GDM1 (cell line): ENCODE measurements at regions not wholly inside any gene's neighbourhood (a gene's known extent, or its start where the extent isn't known, plus 50 kb on each side); places are given as distances from the start of the nearest gene placed in this dataset.

Source experiments
- DNase-seq: peaks from one replicate; lab custom pipeline; 2025; lab: John Stamatoyannopoulos, UW

DNA sequence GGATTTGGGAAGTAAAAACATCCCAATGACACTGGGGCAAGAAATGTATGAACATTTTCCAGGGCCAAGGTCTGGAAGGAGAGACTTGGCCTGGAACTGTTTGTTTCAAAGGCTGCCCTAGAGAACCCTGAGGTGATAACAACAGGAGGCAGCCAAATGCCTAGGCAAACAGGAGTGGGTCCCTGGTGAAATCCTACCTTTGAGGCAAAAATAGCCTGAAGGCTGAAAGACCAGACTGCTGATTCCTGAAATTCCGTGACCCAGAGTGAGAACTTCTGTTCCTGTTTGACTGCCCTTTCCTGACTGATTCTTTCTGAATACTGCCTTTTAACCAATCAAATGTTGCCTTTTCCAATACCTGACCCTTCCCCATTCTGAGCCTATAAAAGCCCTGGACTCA lies 196.4 kb downstream of the NSUN3 start:
- no peak for DNase-seq

DNA sequence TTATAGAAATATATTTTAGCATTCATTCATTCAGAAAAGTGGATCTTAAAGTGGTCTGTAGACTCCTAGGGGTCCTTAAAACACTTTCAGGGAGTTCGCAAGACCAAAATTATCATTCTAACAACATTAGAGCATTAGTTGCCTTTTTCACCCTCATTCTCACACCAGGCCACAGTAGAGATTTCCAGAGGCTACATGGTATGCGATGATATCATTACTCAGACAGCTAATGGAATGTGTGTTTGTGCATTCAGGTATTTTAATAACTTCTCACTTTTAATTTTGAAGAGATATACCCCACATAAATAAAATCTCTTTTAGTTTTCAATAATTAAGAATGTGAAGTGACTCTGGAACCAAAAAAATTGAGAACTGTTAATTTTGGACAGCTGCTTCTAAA lies 206.9 kb downstream of the NSUN3 start:
- no peak for DNase-seq

- DNase-seq = no peak
These were observed 209.2 kb downstream of the NSUN3 start for GRCh38 chr3:94272016-94272415.

DNA sequence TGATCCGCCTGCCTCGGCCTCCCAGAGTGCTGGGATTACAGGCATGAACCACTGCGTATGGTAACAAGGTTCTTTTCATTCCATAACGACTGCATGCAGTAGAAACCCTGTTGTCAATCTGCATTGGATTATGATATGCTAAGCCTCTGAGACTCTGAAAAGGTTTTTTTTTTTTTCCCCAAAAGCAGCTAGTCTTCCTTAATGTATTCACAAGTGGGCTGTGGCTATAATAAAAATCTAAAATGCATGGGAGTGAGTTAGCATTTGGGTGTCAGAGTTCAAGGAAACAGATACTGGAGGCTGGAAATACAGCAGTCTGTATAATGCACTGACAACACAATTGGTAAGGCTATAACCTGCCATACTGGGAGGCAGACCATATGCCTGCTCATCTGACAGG lies 218.1 kb downstream of the NSUN3 start:
- DNase-seq = no peak

- DNase-seq = no peak
These were observed 223.0 kb downstream of the NSUN3 start for GRCh38 chr3:94285872-94286271.

GRCh38 chr3:94291686-94292085 lies 228.8 kb downstream of the NSUN3 start:
- no peak for DNase-seq

DNA sequence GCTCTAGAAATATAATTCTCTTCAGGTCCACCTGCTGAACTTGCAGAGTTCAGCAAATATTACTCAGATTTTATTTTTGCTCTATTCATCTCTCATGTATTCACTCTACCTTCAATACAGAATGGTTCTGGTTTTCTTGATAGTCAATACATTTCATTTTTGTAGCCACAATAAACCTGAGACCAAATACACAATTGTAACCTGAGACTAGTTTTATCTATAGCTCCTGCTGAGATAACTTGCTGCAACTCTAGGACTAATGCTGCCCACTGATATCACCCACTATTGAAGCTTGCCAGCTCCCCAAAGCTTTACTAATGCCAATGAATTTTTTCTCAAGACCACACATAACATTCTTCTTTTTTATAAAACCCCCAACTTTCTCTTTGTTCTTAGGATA lies 229.3 kb downstream of the NSUN3 start:
- no peak for DNase-seq

- no peak for DNase-seq
These were observed 230.9 kb downstream of the NSUN3 start for GRCh38 chr3:94293793-94294195.

DNA sequence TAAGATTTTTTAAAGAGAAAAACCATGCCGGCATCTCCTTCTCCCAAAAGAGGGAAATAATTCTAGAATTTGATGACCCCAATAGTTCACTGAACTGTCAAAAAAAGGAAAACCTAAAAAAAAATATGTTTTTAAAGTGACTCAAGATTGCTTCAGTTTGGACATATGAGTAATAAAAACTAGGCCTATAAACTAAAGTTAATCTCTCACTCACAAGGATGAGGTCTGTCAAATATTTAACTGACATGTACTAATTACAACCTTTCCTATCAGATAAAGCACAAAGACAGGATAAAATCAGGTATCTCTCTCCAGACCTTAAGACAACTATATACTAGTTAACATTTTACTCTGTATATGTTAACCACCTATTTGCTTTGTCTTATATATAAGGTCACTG lies 231.9 kb downstream of the NSUN3 start:
- DNase-seq = no peak

DNA sequence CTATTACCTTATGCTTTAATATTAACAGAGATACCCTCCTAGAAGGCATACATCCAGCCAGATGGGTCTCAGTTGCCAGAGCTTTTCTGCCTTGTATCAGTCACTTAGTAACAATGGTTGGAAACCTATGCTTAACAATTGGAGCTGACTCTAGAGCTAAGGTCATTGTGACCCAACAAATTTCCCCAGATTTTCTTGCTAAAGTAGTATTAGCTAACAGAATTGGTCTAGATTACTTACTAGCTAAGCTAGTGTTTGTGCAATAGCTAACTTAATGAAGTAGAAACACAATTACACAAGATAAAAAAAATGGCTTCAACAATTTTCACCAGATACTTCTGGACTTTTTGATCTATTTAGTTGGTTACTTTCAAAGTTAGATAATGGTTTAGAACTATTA lies 236.9 kb downstream of the NSUN3 start:
- DNase-seq = no peak

GRCh38 chr3:94301366-94301765 lies 238.5 kb downstream of the NSUN3 start:
- DNase-seq = no peak

- no peak for DNase-seq
These were observed 240.4 kb downstream of the NSUN3 start for GRCh38 chr3:94303266-94303665.

- DNase-seq = no peak
These were observed 241.0 kb downstream of the NSUN3 start for GRCh38 chr3:94303897-94304296.

DNA sequence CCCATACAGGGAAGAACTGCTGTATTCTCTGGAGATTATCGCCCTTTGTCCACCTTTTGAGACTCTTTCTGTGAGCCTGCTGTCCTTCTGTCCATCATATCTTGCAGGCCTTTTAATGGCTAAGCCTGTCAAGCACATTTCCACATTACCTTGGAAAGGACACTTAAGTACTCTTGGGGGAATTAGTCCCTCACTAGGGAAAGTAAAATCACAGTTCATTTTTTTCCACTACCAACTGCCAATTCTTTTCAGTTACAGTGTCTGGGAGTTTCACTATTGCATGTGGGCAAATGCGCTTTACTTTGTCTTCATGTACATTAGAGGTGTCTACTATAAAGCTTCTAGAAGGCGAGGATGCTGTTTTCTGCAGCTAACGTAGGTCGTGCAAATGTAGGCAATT lies 242.1 kb downstream of the NSUN3 start:
- DNase-seq = no peak

DNA sequence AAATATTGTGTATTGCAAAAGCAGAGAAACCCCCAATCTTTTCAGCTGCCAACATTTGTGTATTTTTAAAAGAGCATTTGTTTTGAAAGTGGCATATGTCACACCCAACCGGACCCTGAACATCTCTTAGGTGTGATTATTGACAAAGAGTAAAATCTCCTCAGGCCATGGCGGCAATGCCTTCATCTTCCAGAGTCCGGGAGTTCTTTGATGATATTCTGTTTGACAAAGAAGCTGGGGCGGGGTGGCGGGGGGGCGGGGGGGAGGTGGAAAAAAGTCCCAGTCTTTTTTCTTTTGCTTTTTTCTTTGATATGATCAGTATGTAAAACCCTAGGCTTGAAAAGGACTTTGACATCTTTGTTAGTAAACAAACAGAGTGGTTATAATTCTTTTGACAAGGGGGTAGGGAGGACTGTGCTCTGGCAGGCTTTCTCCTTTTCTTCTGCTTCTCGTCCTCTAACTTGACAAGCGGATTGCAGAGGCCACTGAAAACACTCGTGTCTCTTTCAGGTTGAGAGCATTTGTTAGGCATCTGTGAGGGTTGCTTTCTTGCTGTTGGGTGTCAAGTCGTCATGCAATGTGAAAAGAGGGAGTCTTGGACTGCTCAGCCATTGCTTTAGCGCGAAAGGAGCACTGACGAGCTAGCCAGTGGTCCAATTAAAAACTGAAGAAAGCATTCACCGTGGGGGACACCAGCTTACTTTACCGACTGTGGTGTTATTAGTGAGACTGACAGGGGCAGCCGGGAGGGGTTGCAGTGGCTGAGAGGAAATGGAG lies 243.2 kb downstream of the NSUN3 start:
- no peak for DNase-seq

DNA sequence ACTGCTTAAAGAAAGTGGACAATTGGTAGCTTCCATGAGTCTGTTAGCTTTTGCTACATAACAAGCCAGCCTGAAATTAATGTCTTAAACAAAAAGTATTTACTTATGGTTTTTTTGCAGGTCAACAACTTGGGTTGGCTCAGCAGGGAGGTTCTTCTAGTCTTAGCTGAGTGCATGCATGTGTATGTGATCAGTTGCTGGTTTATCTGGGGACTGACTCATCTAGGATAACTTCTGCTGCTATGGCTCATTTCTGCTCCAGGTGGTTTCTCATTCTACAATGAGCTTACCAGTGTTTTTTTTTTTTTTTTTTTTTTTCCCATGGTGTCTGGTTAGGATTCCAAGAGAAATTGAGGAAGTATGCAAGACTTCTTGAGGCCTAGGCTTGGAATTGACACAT lies 244.7 kb downstream of the NSUN3 start:
- no peak for DNase-seq

DNA sequence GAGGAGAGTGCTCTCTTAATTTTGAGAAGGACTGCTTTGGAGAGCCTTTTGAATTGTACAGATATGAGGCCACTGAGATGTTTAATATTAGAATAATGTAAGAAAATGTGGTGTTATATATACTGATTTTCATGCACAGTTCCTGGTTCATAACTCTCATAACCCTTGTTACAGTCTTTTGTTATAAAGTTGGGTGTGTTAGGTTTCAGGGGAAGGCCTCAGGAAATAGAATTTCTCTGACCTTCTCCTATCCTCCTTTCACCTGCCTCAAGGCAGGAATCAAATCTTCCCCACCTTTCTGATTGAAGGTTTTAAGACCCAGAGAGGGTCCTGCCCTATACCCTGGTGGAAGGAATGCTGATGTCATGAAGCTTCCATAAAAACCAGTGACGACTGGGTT lies 245.9 kb downstream of the NSUN3 start:
- DNase-seq = no peak

DNA sequence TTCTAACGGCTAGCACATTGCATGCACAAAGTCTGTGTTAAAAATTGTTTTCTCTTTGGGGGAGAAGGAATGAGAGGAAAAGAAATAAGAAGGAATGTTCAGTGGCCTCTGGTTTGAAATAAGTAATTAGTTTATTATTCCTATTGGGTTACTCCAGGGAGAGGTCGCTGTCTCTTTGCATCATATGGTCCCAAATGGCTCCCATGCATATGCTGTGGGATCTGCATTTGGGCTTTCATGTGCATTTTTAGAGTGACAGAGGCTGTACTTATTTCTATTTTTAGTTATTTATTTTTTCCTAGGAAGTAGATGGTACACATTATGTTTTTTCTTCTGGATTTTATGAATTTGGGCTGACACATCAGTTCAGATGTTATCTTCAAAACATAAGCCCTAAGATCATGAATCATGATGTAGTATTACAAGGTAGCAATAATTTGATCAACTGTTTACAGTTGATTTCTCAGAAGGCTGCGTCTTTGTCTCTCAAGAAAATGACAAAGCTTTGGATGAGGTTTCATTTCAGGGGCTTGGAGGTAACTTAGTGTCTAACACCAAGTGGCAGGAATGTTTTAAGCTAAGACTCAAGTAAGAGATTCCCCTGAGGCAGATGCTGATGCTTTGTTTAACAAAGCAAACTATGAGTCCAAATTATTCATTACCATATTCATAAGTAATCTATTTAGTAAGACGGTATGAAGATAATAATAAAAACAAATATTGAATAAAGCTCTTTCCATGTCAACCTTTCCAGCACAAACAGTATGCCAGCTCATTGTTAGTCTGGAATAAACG lies 247.7 kb downstream of the NSUN3 start:
- DNase-seq = no peak

DNA sequence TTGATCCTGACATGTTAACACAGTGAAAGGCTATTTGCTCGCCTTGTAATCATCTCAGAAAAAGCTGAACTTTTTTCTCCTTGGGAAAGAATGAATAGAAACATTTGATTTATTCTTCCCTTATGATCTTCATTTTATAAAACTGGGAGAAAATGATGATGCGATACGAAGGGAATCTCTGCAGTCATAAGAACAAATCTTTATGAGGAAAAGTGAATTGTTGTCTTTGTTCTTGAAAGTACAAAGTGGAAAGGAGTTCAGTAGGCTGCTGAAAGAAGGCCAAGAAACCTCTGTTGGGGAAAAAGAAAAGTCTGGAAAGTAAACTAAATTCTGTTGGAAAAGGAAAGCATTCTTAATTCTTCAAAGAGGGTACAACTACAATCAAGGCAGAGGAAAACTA lies 248.8 kb downstream of the NSUN3 start:
- no peak for DNase-seq

- no peak for DNase-seq
These were observed 251.5 kb downstream of the NSUN3 start for GRCh38 chr3:94314218-94314883.

- no peak for DNase-seq
These were observed 254.2 kb downstream of the NSUN3 start for GRCh38 chr3:94317017-94317416.

DNA sequence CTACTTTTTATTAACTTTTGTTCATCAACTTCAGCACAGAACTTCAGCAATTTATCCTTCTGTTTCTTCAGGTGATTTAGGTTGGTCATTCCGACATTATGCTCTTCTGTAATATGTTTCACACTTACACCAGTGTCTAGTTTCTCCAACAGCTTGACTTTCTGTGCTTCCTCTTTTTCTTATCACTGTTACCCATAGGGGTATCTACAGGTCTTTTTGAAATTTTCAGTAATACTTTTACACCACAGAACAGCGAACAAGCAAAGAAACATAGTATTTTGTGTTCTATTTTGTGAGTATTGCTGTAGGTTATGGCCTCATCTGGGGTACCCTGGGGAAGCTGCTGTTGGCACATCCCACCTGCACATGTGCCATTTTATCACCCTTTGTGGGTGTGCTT lies 260.7 kb downstream of the NSUN3 start:
- no peak for DNase-seq

GRCh38 chr3:94331831-94332230 lies 269.0 kb downstream of the NSUN3 start:
- DNase-seq = no peak
